ENCODE measurements at regions not wholly inside any gene's neighbourhood (a gene's known extent, or its start where the extent isn't known, plus 50 kb on each side); places are given as distances from the start of the nearest gene placed in this dataset.
"Not testable (repeated sequence)": the region's sequence is repeated elsewhere in the genome, so short reads cannot be mapped to it uniquely, and the experiment has no call there.

GRCh38 chr1:219058891-219059820, 114.5 kb upstream of the LYPLAL1 start:
- in situ Hi-C loops (cut with HindIII; ENCODE audit: low pct_unique_long_range_greater_than_20kb, low sequenced_read_pairs) = no loop called here
- TF ChIP-seq JUND (IDR thresholded peaks at IDR 0.05; ENCODE audit: low read depth) = no peak

GRCh38 chr1:219060798-219061197, 112.9 kb upstream of the LYPLAL1 start:
- no peak for TF ChIP-seq JUND (IDR thresholded peaks at IDR 0.05; ENCODE audit: low read depth)
- DNase-seq (ENCODE audit: low read depth in 1 of 2, low spot score in 1 of 2) = no peak
- in situ Hi-C loops (cut with HindIII; ENCODE audit: low pct_unique_long_range_greater_than_20kb, low sequenced_read_pairs) = no loop called here

More at GRCh38 chr1:219058891-219059820, 114.5 kb upstream of the LYPLAL1 start:
- no peak for DNase-seq (ENCODE audit: low read depth in 1 of 2, low spot score in 1 of 2)

GRCh38 chr1:219062161-219062560, 111.5 kb upstream of the LYPLAL1 start:
- in situ Hi-C loops (cut with HindIII; ENCODE audit: low pct_unique_long_range_greater_than_20kb, low sequenced_read_pairs) = no loop called here
- no peak for DNase-seq (ENCODE audit: low read depth in 1 of 2, low spot score in 1 of 2)
- TF ChIP-seq JUND (IDR thresholded peaks at IDR 0.05; ENCODE audit: low read depth) = no peak

GRCh38 chr1:219066098-219066497, 107.6 kb upstream of the LYPLAL1 start:
- TF ChIP-seq JUND (IDR thresholded peaks at IDR 0.05; ENCODE audit: low read depth) = no peak
- DNase-seq (ENCODE audit: low read depth in 1 of 2, low spot score in 1 of 2) = no peak
- in situ Hi-C loops (cut with HindIII; ENCODE audit: low pct_unique_long_range_greater_than_20kb, low sequenced_read_pairs) = no loop called here

- TF ChIP-seq JUND (IDR thresholded peaks at IDR 0.05; ENCODE audit: low read depth) = no peak
- in situ Hi-C loops (cut with HindIII; ENCODE audit: low pct_unique_long_range_greater_than_20kb, low sequenced_read_pairs) = no loop called here
- peak in 1 of 2 experiments; percentile 51 for DNase-seq (ENCODE audit: low read depth in 1 of 2, low spot score in 1 of 2)
Measured at GRCh38 chr1:219066631-219067349, 106.9 kb upstream of the LYPLAL1 start.

- no peak for TF ChIP-seq JUND (IDR thresholded peaks at IDR 0.05; ENCODE audit: low read depth)
- in situ Hi-C loops (cut with HindIII; ENCODE audit: low pct_unique_long_range_greater_than_20kb, low sequenced_read_pairs) = no loop called here
- DNase-seq (ENCODE audit: low read depth in 1 of 2, low spot score in 1 of 2) = no peak
Measured at GRCh38 chr1:219067350-219067712, 106.3 kb upstream of the LYPLAL1 start.

GRCh38 chr1:219070395-219070794, 103.3 kb upstream of the LYPLAL1 start:
- in situ Hi-C loops (cut with HindIII; ENCODE audit: low pct_unique_long_range_greater_than_20kb, low sequenced_read_pairs); DNase-seq (ENCODE audit: low read depth in 1 of 2, low spot score in 1 of 2): not testable (repeated sequence)

GRCh38 chr1:219071209-219071608, 102.5 kb upstream of the LYPLAL1 start:
- in situ Hi-C loops (cut with HindIII; ENCODE audit: low pct_unique_long_range_greater_than_20kb, low sequenced_read_pairs) = no loop called here
- no peak for TF ChIP-seq JUND (IDR thresholded peaks at IDR 0.05; ENCODE audit: low read depth)

GRCh38 chr1:219072329-219072728, 101.3 kb upstream of the LYPLAL1 start:
- no peak for TF ChIP-seq JUND (IDR thresholded peaks at IDR 0.05; ENCODE audit: low read depth)
- no peak for DNase-seq (ENCODE audit: low read depth in 1 of 2, low spot score in 1 of 2)
- in situ Hi-C loops (cut with HindIII; ENCODE audit: low pct_unique_long_range_greater_than_20kb, low sequenced_read_pairs) = no loop called here

More at GRCh38 chr1:219071209-219071608, 102.5 kb upstream of the LYPLAL1 start:
- no peak for DNase-seq (ENCODE audit: low read depth in 1 of 2, low spot score in 1 of 2)

- in situ Hi-C loops (cut with HindIII; ENCODE audit: low pct_unique_long_range_greater_than_20kb, low sequenced_read_pairs) = no loop called here
- TF ChIP-seq JUND (IDR thresholded peaks at IDR 0.05; ENCODE audit: low read depth) = no peak
- DNase-seq (ENCODE audit: low read depth in 1 of 2, low spot score in 1 of 2) = no peak
Measured at GRCh38 chr1:219074084-219074728, 99.5 kb upstream of the LYPLAL1 start.

- no peak for TF ChIP-seq JUND (IDR thresholded peaks at IDR 0.05; ENCODE audit: low read depth)
- no peak for DNase-seq (ENCODE audit: low read depth in 1 of 2, low spot score in 1 of 2)
- in situ Hi-C loops (cut with HindIII; ENCODE audit: low pct_unique_long_range_greater_than_20kb, low sequenced_read_pairs) = no loop called here
Measured at GRCh38 chr1:219075121-219075879, 98.4 kb upstream of the LYPLAL1 start.

- no peak for DNase-seq (ENCODE audit: low read depth in 1 of 2, low spot score in 1 of 2)
- in situ Hi-C loops (cut with HindIII; ENCODE audit: low pct_unique_long_range_greater_than_20kb, low sequenced_read_pairs) = no loop called here
- no peak for TF ChIP-seq JUND (IDR thresholded peaks at IDR 0.05; ENCODE audit: low read depth)
Measured at GRCh38 chr1:219076326-219076937, 97.2 kb upstream of the LYPLAL1 start.

- in situ Hi-C loops (cut with HindIII; ENCODE audit: low pct_unique_long_range_greater_than_20kb, low sequenced_read_pairs); DNase-seq (ENCODE audit: low read depth in 1 of 2, low spot score in 1 of 2): not testable (repeated sequence)
Measured at GRCh38 chr1:219077767-219078166, 95.9 kb upstream of the LYPLAL1 start.
